GM23248 (cell line): ENCODE measurements at regions not wholly inside any gene's neighbourhood (a gene's known extent, or its start where the extent isn't known, plus 50 kb on each side); places are given as distances from the start of the nearest gene placed in this dataset.

Experiments used
- EZH2 ChIP-seq: fragments of 200-600 bp; sonication (generic); IDR thresholded peaks from 2 replicates; pipeline ENCODE4 v1.6.1; 2018; ENCODE audit warnings: antibody characterized with exemption, mild to moderate bottlenecking; ENCODE audit not compliant: insufficient read depth, poor library complexity, severe bottlenecking
- EZH2phosphoT487 ChIP-seq: fragments of 200-600 bp; sonication (generic); IDR thresholded peaks from 2 replicates; pipeline ENCODE4 v1.6.1; 2018; ENCODE audit warnings: antibody characterized with exemption, moderate library complexity, mild to moderate bottlenecking, low read depth; ENCODE audit not compliant: insufficient read depth

GRCh38 chrX:45716750-45717149, 516.1 kb upstream of the DIPK2B start:
- no peak for TF ChIP-seq EZH2
- TF ChIP-seq EZH2phosphoT487: no peak
